ENCODE measurements at regions not wholly inside any gene's neighbourhood (a gene's known extent, or its start where the extent isn't known, plus 50 kb on each side); places are given as distances from the start of the nearest gene placed in this dataset.
"Not testable (repeated sequence)": the region's sequence is repeated elsewhere in the genome, so short reads cannot be mapped to it uniquely, and the experiment has no call there.

GRCh38 chr6:155638200-155638599, 182.6 kb upstream of the NOX3 start:
- H3K4me1 ChIP-seq (ENCODE audit: control insufficient read depth in 1 of 2, insufficient read depth in 1 of 2, low read depth in 1 of 2, low read length in 1 of 2): no peaks in the 10 kb centered on the region
- no peak for TF ChIP-seq CTCF (IDR thresholded peaks at IDR 0.05)

GRCh38 chr6:155635416-155635815, 179.8 kb upstream of the NOX3 start:
- H3K36me3 ChIP-seq: no peaks in the 10 kb centered on the region
- no peak for TF ChIP-seq CTCF (IDR thresholded peaks at IDR 0.05)
- no peak overlapping the region for H3K4me3 ChIP-seq (ENCODE audit: low read depth in 1 of 2, low read length in 1 of 2)
- H3K4me1 ChIP-seq (ENCODE audit: control insufficient read depth in 1 of 2, insufficient read depth in 1 of 2, low read depth in 1 of 2, low read length in 1 of 2): no peaks in the 10 kb centered on the region
- H3K27me3 ChIP-seq: no peaks in the 10 kb centered on the region
- no peak overlapping the region for H3K27ac ChIP-seq
- H3K9me3 ChIP-seq: no peaks in the 10 kb centered on the region

More at GRCh38 chr6:155638200-155638599, 182.6 kb upstream of the NOX3 start:
- Histone ChIP-seq H3K27me3 (no peaks in the 10 kb centered on the region), H3K27ac (no peak overlapping the region), H3K4me3 (ENCODE audit: low read depth in 1 of 2, low read length in 1 of 2) (no peak overlapping the region), H3K9me3 (no peaks in the 10 kb centered on the region), H3K36me3 (no peaks in the 10 kb centered on the region)

GRCh38 chr6:155630085-155630484, 174.4 kb upstream of the NOX3 start:
- no peaks in the 10 kb centered on the region for H3K9me3 ChIP-seq
- no peak overlapping the region for H3K27ac ChIP-seq
- H3K4me1 ChIP-seq (ENCODE audit: control insufficient read depth in 1 of 2, insufficient read depth in 1 of 2, low read depth in 1 of 2, low read length in 1 of 2): no peaks in the 10 kb centered on the region
- no peak overlapping the region for H3K4me3 ChIP-seq (ENCODE audit: low read depth in 1 of 2, low read length in 1 of 2)
- H3K27me3 ChIP-seq: no peaks in the 10 kb centered on the region
- TF ChIP-seq CTCF (IDR thresholded peaks at IDR 0.05): no peak
- no peaks in the 10 kb centered on the region for H3K36me3 ChIP-seq

GRCh38 chr6:155629652-155630051, 174.0 kb upstream of the NOX3 start:
- Histone ChIP-seq H3K27me3 (no peaks in the 10 kb centered on the region), H3K4me1 (ENCODE audit: control insufficient read depth in 1 of 2, insufficient read depth in 1 of 2, low read depth in 1 of 2, low read length in 1 of 2) (no peaks in the 10 kb centered on the region), H3K27ac (no peak overlapping the region), H3K9me3 (no peaks in the 10 kb centered on the region), H3K4me3 (ENCODE audit: low read depth in 1 of 2, low read length in 1 of 2) (no peak overlapping the region), H3K36me3 (no peaks in the 10 kb centered on the region)
- TF ChIP-seq CTCF (IDR thresholded peaks at IDR 0.05): no peak

GRCh38 chr6:155628306-155628705, 172.7 kb upstream of the NOX3 start:
- Histone ChIP-seq H3K4me1 (ENCODE audit: control insufficient read depth in 1 of 2, insufficient read depth in 1 of 2, low read depth in 1 of 2, low read length in 1 of 2) (no peaks in the 10 kb centered on the region), H3K27me3 (no peaks in the 10 kb centered on the region), H3K4me3 (ENCODE audit: low read depth in 1 of 2, low read length in 1 of 2) (no peak overlapping the region), H3K27ac (no peak overlapping the region), H3K9me3 (no peaks in the 10 kb centered on the region), H3K36me3 (no peaks in the 10 kb centered on the region)
- TF ChIP-seq CTCF (IDR thresholded peaks at IDR 0.05): no peak

GRCh38 chr6:155627722-155628212, 172.1 kb upstream of the NOX3 start:
- not testable (repeated sequence) for H3K9me3 ChIP-seq; H3K4me3 ChIP-seq (ENCODE audit: low read depth in 1 of 2, low read length in 1 of 2); H3K27me3 ChIP-seq; H3K36me3 ChIP-seq; H3K4me1 ChIP-seq (ENCODE audit: control insufficient read depth in 1 of 2, insufficient read depth in 1 of 2, low read depth in 1 of 2, low read length in 1 of 2); H3K27ac ChIP-seq
